Ovary (tissue), 7 donors: ENCODE measurements at regions not wholly inside any gene's neighbourhood (a gene's known extent, or its start where the extent isn't known, plus 50 kb on each side); places are given as distances from the start of the nearest gene placed in this dataset. TPM values are rescaled to one million over a fixed set of nuclear protein-coding genes. Genes with fewer than 3 reads are reported as not detected.
"Not testable (repeated sequence)": the region's sequence is repeated elsewhere in the genome, so short reads cannot be mapped to it uniquely, and the experiment has no call there.

Experiments
- DNase-seq, 5 donors: peaks; one replicate each; pipeline ENCODE4 v3.0.0-alpha.2; 2019 to 2020
- H3K27ac ChIP-seq, 2 donors: fragments of 200-600 bp; one replicate each; pipeline versions ENCODE4 v1.5.1 to v1.8.0; 2019 to 2022
- H3K27me3 ChIP-seq: fragments of 200-600 bp; one replicate; pipeline ENCODE4 v1.8.0; 2022
- H3K36me3 ChIP-seq: fragments of 200-600 bp; sonication (generic); one replicate; pipeline ENCODE4 v1.5.1; 2019
- H3K4me1 ChIP-seq: one replicate; pipeline ENCODE4 v1.8.1; 2013; ENCODE audit warnings: mild to moderate bottlenecking, moderate library complexity; ENCODE audit not compliant: insufficient read depth
- H3K4me3 ChIP-seq: fragments of 200-600 bp; sonication (generic); one replicate; pipeline ENCODE4 v1.5.1; 2017
- H3K9me3 ChIP-seq, 2 donors: fragments of 200-600 bp in 1 of 2; sonication (generic) in 1 of 2; one replicate each; pipeline versions ENCODE4 v1.5.1 to v1.8.1; 2013 to 2019; ENCODE audit warnings: mild to moderate bottlenecking in 1 of 2, moderate library complexity in 1 of 2
- WGBS, 3 donors: extraction: QIAGEN DNeasy Blood & Tissue Kit in 1 of 3; methylation state at CpG; one replicate each; pipeline versions ENCODE4 v1.1.5 to v1.1.7; 2013 to 2017; 5-methylcytosine and 5-hydroxymethylcytosine counted together
- intact Hi-C, 4 donors: fragments of 100-400 bp; cut with DNase I; formaldehyde crosslinking; loops; one replicate each; pipeline versions ENCODE4 v1.11.0 to v1.15.1; 2022 to 2023
- small RNA-seq: library from RNA; depleted of rRNA; stranded (forward); fragments of <200 nt; gene quantifications from one replicate; pipeline ENCODE3, GENCODE V24; 2016
- donor health status: DM: no; HTN: no; CAD: no; lungs with moderate emphysema.
- donor health status: DM: no; HTN: no; CAD: no.
- donor health status: Bipolar disorder and iron deficiency.
- donor health status: DM: no; HTN: no; CAD: no.
- donor health status: DM: yes; HTN: yes; CAD: no.

DNA sequence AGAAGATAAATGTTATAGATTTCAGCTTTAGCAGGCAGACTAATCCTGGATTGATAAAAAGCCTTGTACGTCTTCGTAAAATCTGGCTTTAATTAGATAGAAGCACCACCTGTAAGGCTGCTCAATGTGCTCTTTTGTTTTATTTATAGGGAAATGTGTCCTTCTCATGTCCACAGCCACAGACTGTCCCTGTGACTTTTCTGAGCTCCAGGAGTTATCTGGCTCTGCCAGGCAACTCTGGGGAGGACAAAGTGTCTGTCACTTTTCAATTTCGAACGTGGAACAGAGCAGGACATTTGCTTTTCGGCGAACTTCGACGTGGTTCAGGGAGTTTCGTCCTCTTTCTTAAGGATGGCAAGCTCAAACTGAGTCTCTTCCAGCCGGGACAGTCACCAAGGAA, 257.4 kb downstream of the SPATA31A7 start:
- intact Hi-C loops, H3K36me3 ChIP-seq, H3K27ac ChIP-seq, H3K4me3 ChIP-seq, DNase-seq, H3K27me3 ChIP-seq, H3K4me1 ChIP-seq, H3K9me3 ChIP-seq: not testable (repeated sequence)
- no CpG with 5 or more reads among the region's 10 CpGs for WGBS, 3 donors

- intact Hi-C loops, DNase-seq, H3K27me3 ChIP-seq, H3K36me3 ChIP-seq, H3K27ac ChIP-seq, H3K9me3 ChIP-seq, H3K4me3 ChIP-seq, H3K4me1 ChIP-seq: not testable (repeated sequence)
- no CpG with 5 or more reads among the region's 3 CpGs for whole genome bisulfite sequencing, 3 donors
Observed at GRCh38 chr9:61460860-61461259, 271.0 kb downstream of the SPATA31A7 start.

Small RNAs in the stretch of these regions (small RNA-seq; reads per million reads assigned to genes)
- gene RN7SL462P = not detected
